ENCODE measurements at regions not wholly inside any gene's neighbourhood (a gene's known extent, or its start where the extent isn't known, plus 50 kb on each side); places are given as distances from the start of the nearest gene placed in this dataset.
A peak's percentile ranks its signal among the peaks of the same experiment; 100 is the strongest.

DNA sequence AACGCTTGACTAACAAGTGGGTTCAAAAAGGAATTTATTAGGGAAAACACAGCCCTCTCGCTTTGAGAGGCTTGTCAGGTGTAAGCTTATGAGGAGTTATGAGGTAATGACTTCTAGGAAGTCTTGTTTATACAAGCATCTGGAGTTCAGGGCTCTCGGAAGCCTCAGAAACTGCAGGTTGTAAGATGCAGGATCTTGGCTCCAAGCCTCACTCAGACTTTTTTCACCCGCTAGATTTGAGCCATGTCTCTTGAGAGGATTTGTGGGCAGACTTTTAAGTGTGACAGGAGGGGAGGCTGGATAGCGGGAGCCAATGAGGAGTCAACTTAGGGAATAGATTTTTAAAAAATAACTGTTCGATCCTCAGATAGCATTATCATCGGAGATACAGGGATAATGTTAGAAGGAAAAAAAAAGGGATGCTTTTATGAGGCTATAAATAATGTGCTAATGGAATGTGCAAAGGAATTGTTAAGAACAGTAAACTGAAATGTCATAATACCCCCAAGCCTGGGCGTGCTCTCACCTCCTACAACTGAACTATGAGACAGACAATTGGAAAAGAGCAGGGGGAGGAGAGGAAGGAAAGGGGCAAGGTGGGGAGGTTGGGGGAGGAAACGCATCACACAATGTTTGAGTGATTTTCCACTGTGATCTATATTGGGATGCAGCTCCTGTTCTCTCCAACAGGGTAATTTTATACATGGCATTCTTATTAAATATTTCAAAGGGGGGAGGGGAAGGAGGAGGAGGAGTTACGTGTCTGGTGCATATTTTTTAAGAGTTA is 107.4 kb upstream of the ESRRG start:
- TF ChIP-seq, protein P1, sequence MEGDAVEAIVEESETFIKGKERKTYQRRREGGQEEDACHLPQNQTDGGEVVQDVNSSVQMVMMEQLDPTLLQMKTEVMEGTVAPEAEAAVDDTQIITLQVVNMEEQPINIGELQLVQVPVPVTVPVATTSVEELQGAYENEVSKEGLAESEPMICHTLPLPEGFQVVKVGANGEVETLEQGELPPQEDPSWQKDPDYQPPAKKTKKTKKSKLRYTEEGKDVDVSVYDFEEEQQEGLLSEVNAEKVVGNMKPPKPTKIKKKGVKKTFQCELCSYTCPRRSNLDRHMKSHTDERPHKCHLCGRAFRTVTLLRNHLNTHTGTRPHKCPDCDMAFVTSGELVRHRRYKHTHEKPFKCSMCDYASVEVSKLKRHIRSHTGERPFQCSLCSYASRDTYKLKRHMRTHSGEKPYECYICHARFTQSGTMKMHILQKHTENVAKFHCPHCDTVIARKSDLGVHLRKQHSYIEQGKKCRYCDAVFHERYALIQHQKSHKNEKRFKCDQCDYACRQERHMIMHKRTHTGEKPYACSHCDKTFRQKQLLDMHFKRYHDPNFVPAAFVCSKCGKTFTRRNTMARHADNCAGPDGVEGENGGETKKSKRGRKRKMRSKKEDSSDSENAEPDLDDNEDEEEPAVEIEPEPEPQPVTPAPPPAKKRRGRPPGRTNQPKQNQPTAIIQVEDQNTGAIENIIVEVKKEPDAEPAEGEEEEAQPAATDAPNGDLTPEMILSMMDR (IDR thresholded peaks at IDR 0.05; ENCODE audit: borderline replicate concordance, extremely low read depth, insufficient read depth) = no peak
- H3K9ac ChIP-seq (ENCODE audit: low read length in 3 of 3) = no peak overlapping the region
- no peak overlapping the region for H3K27ac ChIP-seq (ENCODE audit: low read depth in 2 of 2, low read length in 2 of 2)
- no peaks in the 10 kb centered on the region for H3K4me1 ChIP-seq (ENCODE audit: control insufficient read depth in 2 of 3, insufficient read depth in 2 of 3, low read depth in 1 of 3, low read length in 3 of 3)
- no peaks in the 10 kb centered on the region for H3K36me3 ChIP-seq (ENCODE audit: control insufficient read depth in 2 of 3, insufficient read depth in 3 of 3, low read length in 3 of 3)
- H3K9me3 ChIP-seq (ENCODE audit: control insufficient read depth in 2 of 3, insufficient read depth in 1 of 3, low read length in 3 of 3) = no peaks in the 10 kb centered on the region
- DNase-seq (peak in 3 of 5 donors; percentile 37 to 52 (median 43)), FAIRE-seq (no peak)
- intact Hi-C loops (cut with DNase I) = no loop called here
- no peaks in the 10 kb centered on the region for H3K27me3 ChIP-seq (ENCODE audit: control insufficient read depth, insufficient read depth, low read length)
- H3K4me3 ChIP-seq (ENCODE audit: low read length in 3 of 3) = no peak overlapping the region

DNA sequence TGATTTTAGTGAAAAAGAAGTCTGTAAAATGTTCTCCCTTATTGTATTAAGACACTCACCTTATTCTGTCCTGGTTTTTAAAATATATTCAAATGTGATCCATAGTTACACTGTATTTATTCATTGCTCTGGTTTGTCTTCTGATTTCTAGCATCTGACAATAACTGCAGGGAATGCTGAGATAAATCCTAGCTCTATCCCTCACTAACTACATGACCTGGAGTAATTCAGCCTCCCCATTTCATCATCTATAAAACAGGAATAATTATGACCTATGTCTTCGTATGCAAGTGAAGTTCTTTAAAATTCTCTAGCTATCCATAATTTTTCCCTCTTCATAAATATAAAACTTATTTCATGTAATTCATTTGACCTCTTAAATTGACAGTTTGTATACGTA is 104.0 kb upstream of the ESRRG start:
- FAIRE-seq (no peak), DNase-seq (no peak)
- Histone ChIP-seq H3K27ac (ENCODE audit: low read depth in 2 of 2, low read length in 2 of 2) (no peak overlapping the region), H3K36me3 (ENCODE audit: control insufficient read depth in 2 of 3, insufficient read depth in 3 of 3, low read length in 3 of 3) (no peaks in the 10 kb centered on the region), H3K4me1 (ENCODE audit: control insufficient read depth in 2 of 3, insufficient read depth in 2 of 3, low read depth in 1 of 3, low read length in 3 of 3) (peaks cover 0 to 6% (median 0%) of the 10 kb centered on the region in 3 donors), H3K27me3 (ENCODE audit: control insufficient read depth, insufficient read depth, low read length) (no peaks in the 10 kb centered on the region), H3K9ac (ENCODE audit: low read length in 3 of 3) (no peak overlapping the region), H3K9me3 (ENCODE audit: control insufficient read depth in 2 of 3, insufficient read depth in 1 of 3, low read length in 3 of 3) (no peaks in the 10 kb centered on the region), H3K4me3 (ENCODE audit: low read length in 3 of 3) (no peak overlapping the region)
- TF ChIP-seq, protein P1 (IDR thresholded peaks at IDR 0.05; ENCODE audit: borderline replicate concordance, extremely low read depth, insufficient read depth) = no peak
- intact Hi-C loops (cut with DNase I) = no loop called here

DNA sequence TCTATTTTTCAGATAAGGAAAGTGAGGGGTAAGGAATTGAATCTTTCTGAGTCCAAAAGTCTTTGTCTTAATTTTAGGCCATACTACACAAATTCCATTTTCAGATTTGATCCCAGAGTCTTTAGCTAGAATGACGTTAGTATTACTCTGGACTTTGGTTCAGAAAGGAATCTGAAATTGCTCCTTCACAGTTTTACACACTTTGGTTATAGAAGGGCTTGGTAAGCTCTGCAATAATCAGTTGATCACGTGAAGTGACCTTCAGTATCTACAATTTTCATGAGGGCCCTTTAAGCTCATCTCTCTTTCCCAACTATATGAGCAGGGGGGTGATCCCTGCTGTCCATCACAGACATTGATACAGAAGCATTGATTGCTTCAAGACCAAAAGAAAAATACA is 103.4 kb upstream of the ESRRG start:
- Histone ChIP-seq H3K9me3 (ENCODE audit: control insufficient read depth in 2 of 3, insufficient read depth in 1 of 3, low read length in 3 of 3) (no peaks in the 10 kb centered on the region), H3K4me1 (ENCODE audit: control insufficient read depth in 2 of 3, insufficient read depth in 2 of 3, low read depth in 1 of 3, low read length in 3 of 3) (peaks cover 0 to 6% (median 0%) of the 10 kb centered on the region in 3 donors)
- FAIRE-seq = no peak

More for the DNA sequence above, 103.4 kb upstream of the ESRRG start:
- Histone ChIP-seq H3K27me3 (ENCODE audit: control insufficient read depth, insufficient read depth, low read length) (no peaks in the 10 kb centered on the region), H3K27ac (ENCODE audit: low read depth in 2 of 2, low read length in 2 of 2) (no peak overlapping the region), H3K4me3 (ENCODE audit: low read length in 3 of 3) (no peak overlapping the region), H3K36me3 (ENCODE audit: control insufficient read depth in 2 of 3, insufficient read depth in 3 of 3, low read length in 3 of 3) (no peaks in the 10 kb centered on the region), H3K9ac (ENCODE audit: low read length in 3 of 3) (no peak overlapping the region)
- no peak for DNase-seq
- intact Hi-C loops (cut with DNase I) = no loop called here
- TF ChIP-seq, protein P1 (IDR thresholded peaks at IDR 0.05; ENCODE audit: borderline replicate concordance, extremely low read depth, insufficient read depth) = no peak

Measured in kidney (tissue), 13 donors.